ENCODE measurements at regions not wholly inside any gene's neighbourhood (a gene's known extent, or its start where the extent isn't known, plus 50 kb on each side); places are given as distances from the start of the nearest gene placed in this dataset.
"Not testable (repeated sequence)": the region's sequence is repeated elsewhere in the genome, so short reads cannot be mapped to it uniquely, and the experiment has no call there.

DNA sequence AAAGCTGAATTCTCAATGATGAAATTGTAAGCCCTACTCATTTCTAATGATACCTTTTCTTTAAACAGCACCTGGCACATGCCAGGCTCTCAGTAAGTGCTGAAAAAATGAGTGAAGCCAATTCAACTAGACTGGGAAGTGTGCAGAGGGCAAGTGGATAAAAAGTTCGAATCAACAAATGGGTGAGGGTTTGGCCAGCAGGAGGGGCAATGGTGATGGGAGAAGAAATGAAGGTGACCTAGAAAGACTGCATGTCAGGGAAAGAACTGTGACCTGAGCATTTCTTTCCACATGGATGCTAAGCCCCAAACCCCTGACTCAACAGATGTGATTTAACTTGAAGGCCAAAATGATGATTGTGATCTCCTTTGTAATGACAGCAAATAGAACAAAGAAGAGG is 54.6 kb downstream of the DKK1 start:
- Histone ChIP-seq H3K27me3 (ENCODE audit: control insufficient read depth, insufficient read depth, low read length) (no peaks in the 10 kb centered on the region), H3K27ac (ENCODE audit: low read depth in 2 of 2, low read length in 2 of 2) (no peak overlapping the region), H3K36me3 (ENCODE audit: control insufficient read depth in 2 of 3, insufficient read depth in 3 of 3, low read length in 3 of 3) (no peaks in the 10 kb centered on the region), H3K4me3 (ENCODE audit: low read length in 3 of 3) (no peak overlapping the region), H3K4me1 (ENCODE audit: control insufficient read depth in 2 of 3, insufficient read depth in 2 of 3, low read depth in 1 of 3, low read length in 3 of 3) (no peaks in the 10 kb centered on the region), H3K9me3 (ENCODE audit: control insufficient read depth in 2 of 3, insufficient read depth in 1 of 3, low read length in 3 of 3) (no peaks in the 10 kb centered on the region), H3K9ac (ENCODE audit: low read length in 3 of 3) (no peak overlapping the region)
- intact Hi-C loops (cut with DNase I), result no loop called here
- no peak for DNase-seq
- TF ChIP-seq, protein P1, sequence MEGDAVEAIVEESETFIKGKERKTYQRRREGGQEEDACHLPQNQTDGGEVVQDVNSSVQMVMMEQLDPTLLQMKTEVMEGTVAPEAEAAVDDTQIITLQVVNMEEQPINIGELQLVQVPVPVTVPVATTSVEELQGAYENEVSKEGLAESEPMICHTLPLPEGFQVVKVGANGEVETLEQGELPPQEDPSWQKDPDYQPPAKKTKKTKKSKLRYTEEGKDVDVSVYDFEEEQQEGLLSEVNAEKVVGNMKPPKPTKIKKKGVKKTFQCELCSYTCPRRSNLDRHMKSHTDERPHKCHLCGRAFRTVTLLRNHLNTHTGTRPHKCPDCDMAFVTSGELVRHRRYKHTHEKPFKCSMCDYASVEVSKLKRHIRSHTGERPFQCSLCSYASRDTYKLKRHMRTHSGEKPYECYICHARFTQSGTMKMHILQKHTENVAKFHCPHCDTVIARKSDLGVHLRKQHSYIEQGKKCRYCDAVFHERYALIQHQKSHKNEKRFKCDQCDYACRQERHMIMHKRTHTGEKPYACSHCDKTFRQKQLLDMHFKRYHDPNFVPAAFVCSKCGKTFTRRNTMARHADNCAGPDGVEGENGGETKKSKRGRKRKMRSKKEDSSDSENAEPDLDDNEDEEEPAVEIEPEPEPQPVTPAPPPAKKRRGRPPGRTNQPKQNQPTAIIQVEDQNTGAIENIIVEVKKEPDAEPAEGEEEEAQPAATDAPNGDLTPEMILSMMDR (IDR thresholded peaks at IDR 0.05; ENCODE audit: borderline replicate concordance, extremely low read depth, insufficient read depth), result no peak
- FAIRE-seq, result no peak

DNA sequence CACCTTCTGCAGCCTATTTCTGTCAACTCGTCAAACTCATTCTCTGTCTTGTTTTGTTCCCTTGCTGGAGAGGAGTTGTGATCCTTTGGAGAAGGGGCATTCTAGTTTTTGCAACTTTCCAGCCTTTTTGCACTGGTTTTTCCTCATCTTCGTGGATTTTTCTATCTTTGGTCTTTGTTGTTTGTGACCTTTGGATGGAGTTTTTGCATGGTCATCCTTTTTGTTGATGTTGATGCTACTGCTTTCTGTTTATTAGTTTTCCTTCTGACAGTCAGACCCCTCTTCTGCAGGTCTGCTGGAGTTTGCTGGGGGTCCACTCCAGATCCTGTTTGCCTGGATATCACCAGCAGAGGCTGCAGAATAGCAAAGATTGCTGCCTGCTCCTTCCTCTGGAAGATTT is 60.1 kb downstream of the DKK1 start:
- H3K27ac ChIP-seq (ENCODE audit: low read depth in 2 of 2, low read length in 2 of 2); H3K9me3 ChIP-seq (ENCODE audit: control insufficient read depth in 2 of 3, insufficient read depth in 1 of 3, low read length in 3 of 3); H3K27me3 ChIP-seq (ENCODE audit: control insufficient read depth, insufficient read depth, low read length); H3K9ac ChIP-seq (ENCODE audit: low read length in 3 of 3); intact Hi-C loops (cut with DNase I); DNase-seq; H3K36me3 ChIP-seq (ENCODE audit: control insufficient read depth in 2 of 3, insufficient read depth in 3 of 3, low read length in 3 of 3); FAIRE-seq; H3K4me1 ChIP-seq (ENCODE audit: control insufficient read depth in 2 of 3, insufficient read depth in 2 of 3, low read depth in 1 of 3, low read length in 3 of 3); H3K4me3 ChIP-seq (ENCODE audit: low read length in 3 of 3): not testable (repeated sequence)

DNA sequence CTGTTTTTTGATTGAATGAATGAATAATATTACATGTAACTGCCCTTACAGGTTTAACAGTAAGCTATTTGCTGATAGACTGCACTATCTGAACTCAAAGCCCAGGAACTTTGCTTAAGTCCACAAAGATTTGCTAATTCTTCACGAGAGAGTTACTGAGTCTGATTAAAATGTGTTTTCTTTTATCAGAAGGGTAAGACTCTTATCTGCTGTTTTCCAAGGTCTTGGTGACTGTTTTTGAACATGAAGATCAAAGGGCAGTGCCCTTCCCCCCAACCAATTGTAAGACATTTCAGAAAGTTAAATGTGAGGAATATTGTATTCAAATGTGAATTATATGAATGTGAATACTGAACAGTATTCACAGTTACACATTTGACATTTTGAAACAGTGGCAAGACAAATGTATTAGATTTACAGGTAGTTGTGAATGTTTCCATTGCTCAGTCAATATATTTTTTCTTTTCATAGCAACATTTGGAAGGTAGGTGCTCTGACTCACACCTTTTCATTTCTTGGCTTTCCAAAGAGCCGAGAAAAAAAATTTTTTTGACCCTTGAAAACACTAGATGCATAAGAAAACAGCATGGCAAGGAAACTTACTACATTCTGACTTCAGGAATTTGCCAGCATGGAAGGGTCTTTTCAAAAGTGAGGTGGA is 62.7 kb downstream of the DKK1 start:
- Histone ChIP-seq H3K27ac (ENCODE audit: low read depth in 2 of 2, low read length in 2 of 2) (no peak overlapping the region), H3K9me3 (ENCODE audit: control insufficient read depth in 2 of 3, insufficient read depth in 1 of 3, low read length in 3 of 3) (no peaks in the 10 kb centered on the region), H3K4me1 (ENCODE audit: control insufficient read depth in 2 of 3, insufficient read depth in 2 of 3, low read depth in 1 of 3, low read length in 3 of 3) (no peaks in the 10 kb centered on the region), H3K4me3 (ENCODE audit: low read length in 3 of 3) (no peak overlapping the region), H3K27me3 (ENCODE audit: control insufficient read depth, insufficient read depth, low read length) (no peaks in the 10 kb centered on the region), H3K36me3 (ENCODE audit: control insufficient read depth in 2 of 3, insufficient read depth in 3 of 3, low read length in 3 of 3) (no peaks in the 10 kb centered on the region), H3K9ac (ENCODE audit: low read length in 3 of 3) (no peak overlapping the region)
- intact Hi-C loops (cut with DNase I), result no loop called here
- TF ChIP-seq, protein P1 (IDR thresholded peaks at IDR 0.05; ENCODE audit: borderline replicate concordance, extremely low read depth, insufficient read depth), result no peak
- no peak for DNase-seq
- FAIRE-seq, result no peak

DNA sequence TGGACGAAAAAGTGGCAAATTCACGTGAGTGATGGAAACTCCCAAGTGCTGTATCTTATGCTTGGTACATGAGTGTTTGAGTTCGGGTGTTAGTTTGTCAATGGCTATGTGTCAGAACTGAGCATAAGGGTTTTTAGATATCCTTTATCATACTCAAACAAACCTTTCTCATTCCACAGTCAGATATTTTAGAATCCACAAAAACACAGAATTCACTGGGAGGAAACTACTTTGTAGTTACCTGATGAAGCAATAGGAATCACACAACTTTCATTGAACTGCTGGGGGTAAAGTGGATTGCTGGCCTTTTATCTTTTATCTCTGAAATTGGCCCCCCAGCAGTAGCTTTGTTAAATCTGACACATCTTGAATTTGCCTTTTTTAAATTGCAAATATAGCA is 64.0 kb downstream of the DKK1 start:
- Histone ChIP-seq H3K9me3 (ENCODE audit: control insufficient read depth in 2 of 3, insufficient read depth in 1 of 3, low read length in 3 of 3) (no peaks in the 10 kb centered on the region), H3K27ac (ENCODE audit: low read depth in 2 of 2, low read length in 2 of 2) (no peak overlapping the region), H3K27me3 (ENCODE audit: control insufficient read depth, insufficient read depth, low read length) (no peaks in the 10 kb centered on the region), H3K4me1 (ENCODE audit: control insufficient read depth in 2 of 3, insufficient read depth in 2 of 3, low read depth in 1 of 3, low read length in 3 of 3) (no peaks in the 10 kb centered on the region), H3K4me3 (ENCODE audit: low read length in 3 of 3) (no peak overlapping the region), H3K9ac (ENCODE audit: low read length in 3 of 3) (no peak overlapping the region), H3K36me3 (ENCODE audit: control insufficient read depth in 2 of 3, insufficient read depth in 3 of 3, low read length in 3 of 3) (no peaks in the 10 kb centered on the region)
- TF ChIP-seq, protein P1 (IDR thresholded peaks at IDR 0.05; ENCODE audit: borderline replicate concordance, extremely low read depth, insufficient read depth), result no peak
- intact Hi-C loops (cut with DNase I), result no loop called here
- DNase-seq (no peak), FAIRE-seq (no peak)
